Stimulated activated memory B cell treated with anti-CD40 and anti-IgM and Interleukin-4, amounts not matched to agents 10 μg/mL and 1 μg/mL and 100 μg/mL, for 72 hours (primary cell): ENCODE measurements at regions not wholly inside any gene's neighbourhood (a gene's known extent, or its start where the extent isn't known, plus 50 kb on each side); places are given as distances from the start of the nearest gene placed in this dataset.

Source experiments
- ATAC-seq: fragments of 150-1000 bp; cut with Tn5 transposase; 2 replicates; pipeline ENCODE4 v1.10.0; 2021
- H3K27ac Mint-ChIP-seq: one replicate; pipeline ENCODE4 v1.8.0; 2022; ENCODE audit warnings: mild to moderate bottlenecking, mixed read lengths
- H3K27me3 Mint-ChIP-seq: one replicate; pipeline ENCODE4 v1.8.0; 2022; ENCODE audit warnings: mixed read lengths
- H3K36me3 Mint-ChIP-seq: one replicate; pipeline ENCODE4 v1.8.0; 2022; ENCODE audit warnings: mixed read lengths
- H3K4me1 Mint-ChIP-seq: one replicate; pipeline ENCODE4 v1.8.0; 2022; ENCODE audit warnings: mixed read lengths
- H3K4me3 Mint-ChIP-seq: one replicate; pipeline ENCODE4 v1.8.0; 2022; ENCODE audit warnings: mild to moderate bottlenecking, moderate library complexity, mixed read lengths
- H3K9me3 Mint-ChIP-seq: one replicate; pipeline ENCODE4 v1.8.0; 2022; ENCODE audit warnings: mixed read lengths

GRCh38 chr4:59127743-59128142 lies 2017.6 kb upstream of the IGFBP7 start:
- H3K27me3 Mint-ChIP-seq = no peaks in the 10 kb centered on the region
- peaks cover 6% of the 10 kb centered on the region for H3K9me3 Mint-ChIP-seq
- H3K4me1 Mint-ChIP-seq = no peaks in the 10 kb centered on the region

GRCh38 chr4:59135248-59135985 lies 2025.2 kb upstream of the IGFBP7 start:
- H3K27me3 Mint-ChIP-seq = no peaks in the 10 kb centered on the region
- no peak overlapping the region for H3K27ac Mint-ChIP-seq
- H3K4me1 Mint-ChIP-seq = no peaks in the 10 kb centered on the region
- H3K9me3 Mint-ChIP-seq = peaks cover 3% of the 10 kb centered on the region
- H3K36me3 Mint-ChIP-seq = no peaks in the 10 kb centered on the region
- no peak overlapping the region for H3K4me3 Mint-ChIP-seq
- ATAC-seq = no peak

More at GRCh38 chr4:59127743-59128142, 2017.6 kb upstream of the IGFBP7 start:
- no peak overlapping the region for H3K27ac Mint-ChIP-seq
- no peaks in the 10 kb centered on the region for H3K36me3 Mint-ChIP-seq
- no peak for ATAC-seq
- H3K4me3 Mint-ChIP-seq = no peak overlapping the region

- ATAC-seq = no peak
- Mint-ChIP-seq H3K27me3 (no peaks in the 10 kb centered on the region), H3K27ac (no peak overlapping the region), H3K4me1 (no peaks in the 10 kb centered on the region), H3K36me3 (no peaks in the 10 kb centered on the region), H3K9me3 (peaks cover 10% of the 10 kb centered on the region), H3K4me3 (no peak overlapping the region)
Observed at GRCh38 chr4:59161249-59161648, 2038.9 kb upstream of the ADGRL3 start.

GRCh38 chr4:59175617-59176016 lies 2024.5 kb upstream of the ADGRL3 start:
- Mint-ChIP-seq H3K4me1 (no peaks in the 10 kb centered on the region), H3K9me3 (peaks cover 3% of the 10 kb centered on the region), H3K27ac (no peak overlapping the region), H3K36me3 (no peaks in the 10 kb centered on the region), H3K4me3 (no peak overlapping the region), H3K27me3 (no peaks in the 10 kb centered on the region)
- no peak for ATAC-seq

- H3K27ac Mint-ChIP-seq = no peak overlapping the region
- H3K9me3 Mint-ChIP-seq = peaks cover 3% of the 10 kb centered on the region
- ATAC-seq = no peak
- no peaks in the 10 kb centered on the region for H3K27me3 Mint-ChIP-seq
- H3K36me3 Mint-ChIP-seq = no peaks in the 10 kb centered on the region
- H3K4me1 Mint-ChIP-seq = no peaks in the 10 kb centered on the region
- H3K4me3 Mint-ChIP-seq = no peak overlapping the region
Observed at GRCh38 chr4:59179372-59179771, 2020.8 kb upstream of the ADGRL3 start.

GRCh38 chr4:59180161-59180560 lies 2020.0 kb upstream of the ADGRL3 start:
- Mint-ChIP-seq H3K9me3 (peaks cover 3% of the 10 kb centered on the region), H3K4me3 (no peak overlapping the region), H3K27ac (no peak overlapping the region), H3K27me3 (no peaks in the 10 kb centered on the region), H3K4me1 (no peaks in the 10 kb centered on the region), H3K36me3 (no peaks in the 10 kb centered on the region)
- ATAC-seq = no peak

- Mint-ChIP-seq H3K4me1 (no peaks in the 10 kb centered on the region), H3K27me3 (no peaks in the 10 kb centered on the region), H3K36me3 (no peaks in the 10 kb centered on the region), H3K4me3 (no peak overlapping the region), H3K27ac (no peak overlapping the region), H3K9me3 (peaks cover 3% of the 10 kb centered on the region)
- no peak for ATAC-seq
Observed at GRCh38 chr4:59180969-59181368, 2019.2 kb upstream of the ADGRL3 start.

GRCh38 chr4:59195839-59196238 lies 2004.3 kb upstream of the ADGRL3 start:
- no peak overlapping the region for H3K4me3 Mint-ChIP-seq
- no peak overlapping the region for H3K27ac Mint-ChIP-seq
- H3K36me3 Mint-ChIP-seq = no peaks in the 10 kb centered on the region
- H3K27me3 Mint-ChIP-seq = no peaks in the 10 kb centered on the region
- H3K4me1 Mint-ChIP-seq = no peaks in the 10 kb centered on the region
- ATAC-seq = no peak
- H3K9me3 Mint-ChIP-seq = peaks cover 11% of the 10 kb centered on the region

- Mint-ChIP-seq H3K36me3 (no peaks in the 10 kb centered on the region), H3K27ac (no peak overlapping the region), H3K9me3 (peaks cover 2% of the 10 kb centered on the region)
Observed at GRCh38 chr4:59200992-59201391, 1999.1 kb upstream of the ADGRL3 start.

GRCh38 chr4:59217910-59218631 lies 1982.1 kb upstream of the ADGRL3 start:
- no peak overlapping the region for H3K27ac Mint-ChIP-seq
- H3K4me3 Mint-ChIP-seq = no peak overlapping the region
- H3K36me3 Mint-ChIP-seq = no peaks in the 10 kb centered on the region
- H3K9me3 Mint-ChIP-seq = peaks cover 9% of the 10 kb centered on the region
- ATAC-seq = no peak
- no peaks in the 10 kb centered on the region for H3K4me1 Mint-ChIP-seq
- H3K27me3 Mint-ChIP-seq = no peaks in the 10 kb centered on the region

More at GRCh38 chr4:59200992-59201391, 1999.1 kb upstream of the ADGRL3 start:
- ATAC-seq = no peak
- H3K4me3 Mint-ChIP-seq = no peak overlapping the region
- H3K27me3 Mint-ChIP-seq = no peaks in the 10 kb centered on the region
- H3K4me1 Mint-ChIP-seq = no peaks in the 10 kb centered on the region

GRCh38 chr4:59222221-59222620 lies 1977.9 kb upstream of the ADGRL3 start:
- Mint-ChIP-seq H3K27me3 (no peaks in the 10 kb centered on the region), H3K4me3 (no peak overlapping the region), H3K9me3 (peaks cover 13% of the 10 kb centered on the region), H3K4me1 (no peaks in the 10 kb centered on the region), H3K36me3 (no peaks in the 10 kb centered on the region), H3K27ac (no peak overlapping the region)
- no peak for ATAC-seq

GRCh38 chr4:59223292-59223941 lies 1976.7 kb upstream of the ADGRL3 start:
- ATAC-seq = no peak
- Mint-ChIP-seq H3K4me1 (no peaks in the 10 kb centered on the region), H3K9me3 (peaks cover 13% of the 10 kb centered on the region), H3K27ac (no peak overlapping the region), H3K4me3 (no peak overlapping the region), H3K27me3 (no peaks in the 10 kb centered on the region), H3K36me3 (no peaks in the 10 kb centered on the region)

- Mint-ChIP-seq H3K4me3 (no peak overlapping the region), H3K27me3 (no peaks in the 10 kb centered on the region), H3K27ac (no peak overlapping the region), H3K4me1 (no peaks in the 10 kb centered on the region), H3K9me3 (peaks cover 6% of the 10 kb centered on the region), H3K36me3 (no peaks in the 10 kb centered on the region)
- ATAC-seq = no peak
Observed at GRCh38 chr4:59238212-59238611, 1961.9 kb upstream of the ADGRL3 start.

- no peak overlapping the region for H3K27ac Mint-ChIP-seq
- no peaks in the 10 kb centered on the region for H3K4me1 Mint-ChIP-seq
- no peaks in the 10 kb centered on the region for H3K36me3 Mint-ChIP-seq
- no peaks in the 10 kb centered on the region for H3K27me3 Mint-ChIP-seq
- peaks cover 3% of the 10 kb centered on the region for H3K9me3 Mint-ChIP-seq
- H3K4me3 Mint-ChIP-seq = no peak overlapping the region
- ATAC-seq = no peak
Observed at GRCh38 chr4:59240011-59240410, 1960.1 kb upstream of the ADGRL3 start.

- H3K27me3 Mint-ChIP-seq = no peaks in the 10 kb centered on the region
- H3K27ac Mint-ChIP-seq = no peak overlapping the region
- H3K9me3 Mint-ChIP-seq = peaks cover 2% of the 10 kb centered on the region
- no peaks in the 10 kb centered on the region for H3K4me1 Mint-ChIP-seq
- no peaks in the 10 kb centered on the region for H3K36me3 Mint-ChIP-seq
- no peak for ATAC-seq
- no peak overlapping the region for H3K4me3 Mint-ChIP-seq
Observed at GRCh38 chr4:59243038-59243437, 1957.1 kb upstream of the ADGRL3 start.

GRCh38 chr4:59247032-59247431 lies 1953.1 kb upstream of the ADGRL3 start:
- Mint-ChIP-seq H3K36me3 (no peaks in the 10 kb centered on the region), H3K27ac (no peak overlapping the region), H3K4me1 (no peaks in the 10 kb centered on the region), H3K27me3 (no peaks in the 10 kb centered on the region), H3K4me3 (no peak overlapping the region), H3K9me3 (peaks cover 3% of the 10 kb centered on the region)
- ATAC-seq = no peak
